ENCODE measurements at regions not wholly inside any gene's neighbourhood (a gene's known extent, or its start where the extent isn't known, plus 50 kb on each side); places are given as distances from the start of the nearest gene placed in this dataset.

DNA sequence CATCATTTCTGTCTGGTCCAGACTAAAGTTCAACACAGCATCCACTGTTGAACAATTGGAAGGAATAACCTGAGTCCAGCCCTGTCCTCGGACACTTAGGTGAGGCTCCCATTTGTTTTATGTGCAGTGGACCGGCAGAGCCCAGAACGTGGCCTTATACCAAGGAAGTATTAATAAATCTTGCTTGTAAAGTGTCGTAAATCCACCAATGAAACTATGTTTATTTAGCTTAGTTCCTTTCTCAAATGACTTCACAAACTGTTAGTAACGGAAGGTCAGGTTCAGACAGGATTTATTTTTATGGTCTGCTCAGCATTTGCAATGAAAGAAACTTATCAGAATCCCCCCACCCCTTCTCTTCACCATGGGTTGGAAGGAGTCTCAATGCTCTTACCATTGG is 149.5 kb downstream of the PCSK1 start:
- H3K9me3 ChIP-seq = no peaks in the 10 kb centered on the region
- ATAC-seq (ENCODE audit: insufficient number of reproducible peaks, low FRiP score, low read depth) (no peak), DNase-seq (ENCODE audit: low spot score) (no peak)
- TF ChIP-seq, protein P1, sequence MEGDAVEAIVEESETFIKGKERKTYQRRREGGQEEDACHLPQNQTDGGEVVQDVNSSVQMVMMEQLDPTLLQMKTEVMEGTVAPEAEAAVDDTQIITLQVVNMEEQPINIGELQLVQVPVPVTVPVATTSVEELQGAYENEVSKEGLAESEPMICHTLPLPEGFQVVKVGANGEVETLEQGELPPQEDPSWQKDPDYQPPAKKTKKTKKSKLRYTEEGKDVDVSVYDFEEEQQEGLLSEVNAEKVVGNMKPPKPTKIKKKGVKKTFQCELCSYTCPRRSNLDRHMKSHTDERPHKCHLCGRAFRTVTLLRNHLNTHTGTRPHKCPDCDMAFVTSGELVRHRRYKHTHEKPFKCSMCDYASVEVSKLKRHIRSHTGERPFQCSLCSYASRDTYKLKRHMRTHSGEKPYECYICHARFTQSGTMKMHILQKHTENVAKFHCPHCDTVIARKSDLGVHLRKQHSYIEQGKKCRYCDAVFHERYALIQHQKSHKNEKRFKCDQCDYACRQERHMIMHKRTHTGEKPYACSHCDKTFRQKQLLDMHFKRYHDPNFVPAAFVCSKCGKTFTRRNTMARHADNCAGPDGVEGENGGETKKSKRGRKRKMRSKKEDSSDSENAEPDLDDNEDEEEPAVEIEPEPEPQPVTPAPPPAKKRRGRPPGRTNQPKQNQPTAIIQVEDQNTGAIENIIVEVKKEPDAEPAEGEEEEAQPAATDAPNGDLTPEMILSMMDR (IDR thresholded peaks at IDR 0.05) = no peak
- no peaks in the 10 kb centered on the region for H3K27me3 ChIP-seq (replicated peaks; ENCODE audit: insufficient read depth)
- no peak overlapping the region for H3K4me3 ChIP-seq
- no peak overlapping the region for H3K27ac ChIP-seq
- H3K36me3 ChIP-seq = no peaks in the 10 kb centered on the region
- H3K4me1 ChIP-seq (ENCODE audit: control insufficient read depth in 1 of 2, low read depth in 2 of 2) = peaks cover 0 to 7% of the 10 kb centered on the region in 2 donors

DNA sequence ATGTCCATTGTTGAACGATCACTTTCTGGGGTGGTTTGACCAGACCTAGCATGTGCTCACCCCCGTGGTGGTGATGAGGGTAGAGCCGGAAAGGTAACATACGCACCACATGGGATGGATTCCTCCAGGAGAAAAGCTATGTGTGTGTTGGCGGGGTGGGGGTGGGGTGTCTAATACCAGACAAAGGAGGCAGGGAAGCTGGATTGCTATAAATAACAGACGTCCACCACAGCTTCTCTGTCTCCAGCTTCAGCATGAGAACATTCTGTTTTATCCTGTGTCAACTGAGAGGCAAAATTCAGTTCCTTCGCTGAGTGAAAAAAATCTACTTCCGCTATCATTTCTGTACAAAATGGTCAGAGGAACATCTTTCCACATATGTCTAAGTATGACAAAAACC is 151.0 kb downstream of the PCSK1 start:
- H3K27ac ChIP-seq = no peak overlapping the region
- TF ChIP-seq, protein P1 (IDR thresholded peaks at IDR 0.05) = no peak
- H3K4me1 ChIP-seq (ENCODE audit: control insufficient read depth in 1 of 2, low read depth in 2 of 2) = no peaks in the 10 kb centered on the region
- H3K36me3 ChIP-seq = no peaks in the 10 kb centered on the region
- no peak overlapping the region for H3K4me3 ChIP-seq
- H3K27me3 ChIP-seq (replicated peaks; ENCODE audit: insufficient read depth) = no peaks in the 10 kb centered on the region
- no peak for DNase-seq (ENCODE audit: low spot score)
- H3K9me3 ChIP-seq = no peaks in the 10 kb centered on the region
- no peak for ATAC-seq (ENCODE audit: insufficient number of reproducible peaks, low FRiP score, low read depth)

DNA sequence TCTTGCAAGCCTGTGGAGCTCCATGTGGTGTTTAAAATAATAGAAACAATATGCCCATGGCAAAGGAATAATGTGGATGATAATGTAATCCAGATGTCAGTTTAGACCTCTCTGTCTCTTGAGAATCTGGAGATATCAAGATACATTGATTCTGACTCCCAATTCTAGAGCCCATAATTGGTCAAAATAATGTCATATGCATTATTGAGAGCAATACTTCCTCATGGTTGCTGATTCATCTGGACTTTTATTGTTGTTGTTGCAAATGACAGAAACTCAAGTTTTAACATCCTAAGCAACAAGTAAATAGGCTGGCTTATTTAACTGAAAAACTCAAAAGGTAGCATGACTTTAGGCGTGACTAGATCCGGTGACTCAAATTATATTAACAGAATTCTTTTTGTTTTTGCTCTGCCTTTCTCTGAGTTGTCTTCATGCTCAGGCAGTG is 152.1 kb downstream of the PCSK1 start:
- Histone ChIP-seq H3K36me3 (no peaks in the 10 kb centered on the region), H3K27me3 (replicated peaks; ENCODE audit: insufficient read depth) (no peaks in the 10 kb centered on the region), H3K4me3 (no peak overlapping the region), H3K4me1 (ENCODE audit: control insufficient read depth in 1 of 2, low read depth in 2 of 2) (no peaks in the 10 kb centered on the region), H3K9me3 (no peaks in the 10 kb centered on the region), H3K27ac (no peak overlapping the region)
- TF ChIP-seq, protein P1 (IDR thresholded peaks at IDR 0.05) = no peak
- no peak for DNase-seq (ENCODE audit: low spot score)
- ATAC-seq (ENCODE audit: insufficient number of reproducible peaks, low FRiP score, low read depth) = no peak

DNA sequence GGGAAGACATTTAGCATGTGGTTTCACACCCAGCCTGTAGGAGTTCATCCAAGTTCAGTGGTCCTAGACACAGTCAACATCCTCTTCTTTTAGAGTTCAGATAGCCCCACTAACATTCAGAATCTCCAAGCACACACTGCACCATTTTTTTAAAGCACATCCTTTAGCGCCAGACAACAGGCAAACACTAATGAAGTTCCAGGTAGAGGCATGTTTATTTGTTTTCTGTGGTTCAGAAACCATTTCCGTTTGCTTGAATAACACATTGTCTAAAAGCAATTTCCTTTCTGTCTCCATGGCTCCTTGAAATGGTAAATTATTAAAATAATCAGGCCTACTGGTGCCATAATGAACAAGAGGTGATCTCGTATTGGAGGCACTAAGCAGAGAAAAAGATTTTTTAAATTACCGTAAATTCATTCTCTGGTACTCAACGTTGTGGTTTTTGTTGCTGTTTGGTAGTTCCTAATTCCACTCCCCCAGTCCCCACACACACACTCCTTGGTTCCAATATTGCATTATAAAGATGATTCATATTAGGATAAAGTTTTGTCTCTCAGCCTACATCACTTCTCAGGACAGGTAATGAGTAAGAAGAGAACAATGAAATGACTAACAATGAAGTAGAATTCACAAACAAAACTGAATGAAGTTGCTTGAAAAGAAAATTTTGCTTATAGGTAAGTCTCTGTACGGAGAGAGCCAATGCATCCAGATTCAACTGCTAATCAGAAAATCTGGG is 153.1 kb downstream of the PCSK1 start:
- DNase-seq (ENCODE audit: low spot score) = no peak
- no peak overlapping the region for H3K27ac ChIP-seq
- H3K36me3 ChIP-seq = no peaks in the 10 kb centered on the region
- no peaks in the 10 kb centered on the region for H3K4me1 ChIP-seq (ENCODE audit: control insufficient read depth in 1 of 2, low read depth in 2 of 2)
- H3K4me3 ChIP-seq = no peak overlapping the region
- no peaks in the 10 kb centered on the region for H3K27me3 ChIP-seq (replicated peaks; ENCODE audit: insufficient read depth)
- TF ChIP-seq, protein P1 (IDR thresholded peaks at IDR 0.05) = no peak
- no peak for ATAC-seq (ENCODE audit: insufficient number of reproducible peaks, low FRiP score, low read depth)
- H3K9me3 ChIP-seq = no peaks in the 10 kb centered on the region

DNA sequence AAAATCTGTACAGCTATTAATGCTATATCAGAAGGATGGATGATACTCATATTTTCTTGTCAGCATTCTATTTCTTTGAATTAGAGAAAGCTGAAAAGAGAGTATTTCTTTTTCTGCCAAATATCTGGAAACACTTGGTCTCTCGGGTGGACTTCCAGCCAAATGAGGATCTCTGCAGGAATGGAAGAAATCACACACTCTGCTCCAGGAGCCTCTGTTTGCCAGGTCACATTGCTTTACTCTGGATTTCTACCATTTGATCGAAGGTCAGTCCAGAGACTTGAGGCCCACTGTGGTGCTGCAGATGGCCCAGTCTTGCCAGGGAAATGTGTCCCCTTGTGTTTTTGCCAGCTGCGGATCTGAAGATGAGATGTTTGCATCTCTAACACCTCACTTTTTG is 154.1 kb downstream of the PCSK1 start:
- TF ChIP-seq, protein P1 (IDR thresholded peaks at IDR 0.05) = no peak
- ATAC-seq (ENCODE audit: insufficient number of reproducible peaks, low FRiP score, low read depth) (no peak), DNase-seq (ENCODE audit: low spot score) (no peak)
- H3K36me3 ChIP-seq = no peaks in the 10 kb centered on the region
- H3K27me3 ChIP-seq (replicated peaks; ENCODE audit: insufficient read depth) = no peaks in the 10 kb centered on the region
- H3K9me3 ChIP-seq = no peaks in the 10 kb centered on the region
- no peaks in the 10 kb centered on the region for H3K4me1 ChIP-seq (ENCODE audit: control insufficient read depth in 1 of 2, low read depth in 2 of 2)
- no peak overlapping the region for H3K27ac ChIP-seq
- no peak overlapping the region for H3K4me3 ChIP-seq

Measured in thoracic aorta (tissue), 2 donors.